ENCODE measurements at regions not wholly inside any gene's neighbourhood (a gene's known extent, or its start where the extent isn't known, plus 50 kb on each side); places are given as distances from the start of the nearest gene placed in this dataset.

- H3K4me1 ChIP-seq (ENCODE audit: low read length) = no peaks in the 10 kb centered on the region
- H3K36me3 ChIP-seq (replicated peaks; ENCODE audit: low read depth, low read length) = no peaks in the 10 kb centered on the region
- H3K4me3 ChIP-seq (ENCODE audit: low read length) = no peak overlapping the region
- no peak overlapping the region for H3K27ac ChIP-seq (ENCODE audit: low read length)
- H3K27me3 ChIP-seq (ENCODE audit: low read depth, low read length) = no peaks in the 10 kb centered on the region
- H3K9me3 ChIP-seq (ENCODE audit: insufficient read depth, low read length) = no peaks in the 10 kb centered on the region
- no peaks in the 10 kb centered on the region for H3K79me2 ChIP-seq (ENCODE audit: low read length)
- no peaks in the 10 kb centered on the region for H4K20me1 ChIP-seq (ENCODE audit: insufficient read depth, low read length)
- no peak overlapping the region for H3K9ac ChIP-seq (ENCODE audit: low read length)
- no peak overlapping the region for H2AFZ ChIP-seq (ENCODE audit: low read depth, low read length)
- TF ChIP-seq EZH2phosphoT487 (IDR thresholded peaks at IDR 0.05; ENCODE audit: low read depth) = no peak
- TF ChIP-seq CTCF (IDR thresholded peaks at IDR 0.05; ENCODE audit: low read depth, low read length) = no peak
- H3K4me2 ChIP-seq (ENCODE audit: low read length) = no peak overlapping the region
Measured at GRCh38 chr7:7118822-7119221, 63.5 kb upstream of the C1GALT1 start.

GRCh38 chr7:7119729-7120128 lies 62.6 kb upstream of the C1GALT1 start:
- Histone ChIP-seq H2AFZ (ENCODE audit: low read depth, low read length) (no peak overlapping the region), H3K4me2 (ENCODE audit: low read length) (no peak overlapping the region), H3K4me1 (ENCODE audit: low read length) (no peaks in the 10 kb centered on the region), H3K79me2 (ENCODE audit: low read length) (no peaks in the 10 kb centered on the region), H4K20me1 (ENCODE audit: insufficient read depth, low read length) (no peaks in the 10 kb centered on the region), H3K27ac (ENCODE audit: low read length) (no peak overlapping the region), H3K27me3 (ENCODE audit: low read depth, low read length) (no peaks in the 10 kb centered on the region), H3K36me3 (replicated peaks; ENCODE audit: low read depth, low read length) (no peaks in the 10 kb centered on the region), H3K4me3 (ENCODE audit: low read length) (no peak overlapping the region), H3K9me3 (ENCODE audit: insufficient read depth, low read length) (no peaks in the 10 kb centered on the region), H3K9ac (ENCODE audit: low read length) (no peak overlapping the region)
- no peak for TF ChIP-seq EZH2phosphoT487 (IDR thresholded peaks at IDR 0.05; ENCODE audit: low read depth)
- TF ChIP-seq CTCF (IDR thresholded peaks at IDR 0.05; ENCODE audit: low read depth, low read length) = no peak

GRCh38 chr7:7122033-7122478 lies 60.3 kb upstream of the C1GALT1 start:
- TF ChIP-seq EZH2phosphoT487 (IDR thresholded peaks at IDR 0.05; ENCODE audit: low read depth) (no peak), CTCF (IDR thresholded peaks at IDR 0.05; ENCODE audit: low read depth, low read length) (no peak)
- Histone ChIP-seq H4K20me1 (ENCODE audit: insufficient read depth, low read length) (no peaks in the 10 kb centered on the region), H3K4me1 (ENCODE audit: low read length) (no peaks in the 10 kb centered on the region), H3K9me3 (ENCODE audit: insufficient read depth, low read length) (no peaks in the 10 kb centered on the region), H3K36me3 (replicated peaks; ENCODE audit: low read depth, low read length) (no peaks in the 10 kb centered on the region), H3K27me3 (ENCODE audit: low read depth, low read length) (no peaks in the 10 kb centered on the region), H3K79me2 (ENCODE audit: low read length) (no peaks in the 10 kb centered on the region), H3K4me3 (ENCODE audit: low read length) (no peak overlapping the region), H3K9ac (ENCODE audit: low read length) (no peak overlapping the region), H2AFZ (ENCODE audit: low read depth, low read length) (no peak overlapping the region), H3K4me2 (ENCODE audit: low read length) (no peak overlapping the region), H3K27ac (ENCODE audit: low read length) (no peak overlapping the region)

GRCh38 chr7:7122701-7123281 lies 59.6 kb upstream of the C1GALT1 start:
- no peak overlapping the region for H3K27ac ChIP-seq (ENCODE audit: low read length)
- TF ChIP-seq CTCF (IDR thresholded peaks at IDR 0.05; ENCODE audit: low read depth, low read length) (no peak), EZH2phosphoT487 (IDR thresholded peaks at IDR 0.05; ENCODE audit: low read depth) (no peak)
- no peak overlapping the region for H3K9ac ChIP-seq (ENCODE audit: low read length)
- no peaks in the 10 kb centered on the region for H3K9me3 ChIP-seq (ENCODE audit: insufficient read depth, low read length)
- no peaks in the 10 kb centered on the region for H3K4me1 ChIP-seq (ENCODE audit: low read length)
- H3K4me2 ChIP-seq (ENCODE audit: low read length) = no peak overlapping the region
- no peak overlapping the region for H2AFZ ChIP-seq (ENCODE audit: low read depth, low read length)
- no peaks in the 10 kb centered on the region for H3K79me2 ChIP-seq (ENCODE audit: low read length)
- H3K4me3 ChIP-seq (ENCODE audit: low read length) = no peak overlapping the region
- H3K36me3 ChIP-seq (replicated peaks; ENCODE audit: low read depth, low read length) = no peaks in the 10 kb centered on the region
- H3K27me3 ChIP-seq (ENCODE audit: low read depth, low read length) = no peaks in the 10 kb centered on the region
- H4K20me1 ChIP-seq (ENCODE audit: insufficient read depth, low read length) = no peaks in the 10 kb centered on the region

Data from OCI-LY3 (cell line).